DND-41 (cell line): ENCODE measurements at regions not wholly inside any gene's neighbourhood (a gene's known extent, or its start where the extent isn't known, plus 50 kb on each side); places are given as distances from the start of the nearest gene placed in this dataset.

Source experiments
- ATAC-seq: fragments of 200-7000 bp; cut with Tn5 transposase; 3 replicates; pipeline ENCODE4 v1.9.1; 2021; ENCODE audit warnings: low read depth; ENCODE audit not compliant: insufficient read depth
- DNase-seq: peaks from one replicate; pipeline ENCODE4 v3.0.0-alpha.2; 2020
- H2AFZ ChIP-seq: 2 replicates; pipeline ENCODE4 v1.6.0; 2012; ENCODE audit warnings: low read depth, low read length
- H3K27ac ChIP-seq: 2 replicates; pipeline ENCODE4 v1.5.1; 2012; ENCODE audit warnings: low read length, inconsistent platforms
- H3K27me3 ChIP-seq: fragments of 200-600 bp; sonication (generic); 2 replicates; pipeline ENCODE4 v1.6.0; 2012; ENCODE audit warnings: low read length, mild to moderate bottlenecking, inconsistent platforms; ENCODE audit not compliant: insufficient read depth, poor library complexity
- H3K36me3 ChIP-seq: 2 replicates; pipeline ENCODE4 v1.5.1; 2012; ENCODE audit warnings: low read length, inconsistent platforms; ENCODE audit not compliant: insufficient read depth
- H3K4me1 ChIP-seq: 2 replicates; pipeline ENCODE4 v1.5.1; 2012; ENCODE audit warnings: mild to moderate bottlenecking, low read length; ENCODE audit not compliant: insufficient read depth
- H3K4me2 ChIP-seq: 2 replicates; pipeline ENCODE4 v1.6.0; 2012; ENCODE audit warnings: mild to moderate bottlenecking, moderate library complexity, low read length, inconsistent platforms; ENCODE audit not compliant: insufficient read depth
- H3K4me3 ChIP-seq, 2 experiments: fragments of 200-600 bp in 1 of 2; shearing (Covaris generic) in 1 of 2; 2 replicates each; pipeline ENCODE4 v1.5.1; 2012 to 2016; ENCODE audit warnings: inconsistent platforms in 2 of 2, low read length in 2 of 2, mild to moderate bottlenecking in 2 of 2, low read depth in 1 of 2, moderate library complexity in 1 of 2
- H3K79me2 ChIP-seq: 2 replicates; pipeline ENCODE4 v1.6.0; 2012; ENCODE audit warnings: low read length, inconsistent platforms; ENCODE audit not compliant: insufficient read depth
- H3K9ac ChIP-seq: 2 replicates; pipeline ENCODE4 v1.6.0; 2012; ENCODE audit warnings: low read depth, mild to moderate bottlenecking, inconsistent platforms, low read length, moderate library complexity
- H3K9me3 ChIP-seq: 2 replicates; pipeline ENCODE4 v1.5.1; 2012; ENCODE audit warnings: low read length, moderate library complexity, mild to moderate bottlenecking, inconsistent platforms; ENCODE audit not compliant: insufficient read depth, severe bottlenecking
- H4K20me1 ChIP-seq: 2 replicates; pipeline ENCODE4 v1.6.0; 2012; ENCODE audit warnings: low read length; ENCODE audit not compliant: insufficient read depth
- CTCF ChIP-seq: IDR thresholded peaks from 2 replicates; pipeline ENCODE4 v1.5.1; 2012; ENCODE audit warnings: borderline replicate concordance, low read length, moderate library complexity, mild to moderate bottlenecking; ENCODE audit not compliant: poor library complexity, severe bottlenecking; ENCODE audit errors: extremely low read depth
- EZH2 ChIP-seq: IDR thresholded peaks from 3 replicates; pipeline ENCODE4 v1.6.1; 2012; ENCODE audit warnings: borderline replicate concordance, low read depth, mild to moderate bottlenecking, moderate library complexity, low read length, inconsistent platforms; ENCODE audit not compliant: severe bottlenecking

GRCh38 chr3:31265646-31266428, 266.9 kb upstream of the STT3B start:
- TF ChIP-seq CTCF (no peak), EZH2 (no peak)
- Histone ChIP-seq H3K9ac (no peak overlapping the region), H3K27ac (no peak overlapping the region), H3K27me3 (no peaks in the 10 kb centered on the region), H3K9me3 (peaks cover 2% of the 10 kb centered on the region), H3K79me2 (no peaks in the 10 kb centered on the region), H4K20me1 (no peaks in the 10 kb centered on the region), H2AFZ (no peak overlapping the region), H3K36me3 (no peaks in the 10 kb centered on the region), H3K4me1 (peaks cover 19% of the 10 kb centered on the region), H3K4me2 (no peak overlapping the region), H3K4me3 (no peak overlapping the region)
- DNase-seq (no peak), ATAC-seq (no peak)

DNA sequence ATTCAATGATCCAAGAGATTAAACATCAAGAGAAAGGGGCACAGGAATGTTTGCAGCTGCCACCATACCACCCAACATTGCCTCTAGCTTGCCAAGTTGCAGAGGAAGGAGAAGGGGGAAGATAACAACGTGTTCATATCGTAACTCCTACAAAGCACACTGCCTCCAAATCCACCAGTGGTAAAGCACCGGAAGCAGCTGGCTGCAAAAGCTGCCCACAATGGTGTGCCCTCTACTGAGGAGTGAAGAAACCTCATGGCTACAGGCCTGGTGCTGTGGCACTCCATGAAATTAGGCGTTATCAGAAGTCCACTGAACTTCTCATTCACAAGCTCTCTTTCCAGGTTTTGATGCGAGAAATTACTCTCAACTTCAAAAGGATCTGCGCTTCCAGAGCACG, 263.9 kb upstream of the STT3B start:
- peak overlapping the region; percentile 7; the same call in 1 of the 2 replicates for H2AFZ ChIP-seq
- peak overlapping the region; percentile 65 for H3K27ac ChIP-seq
- H3K4me2 ChIP-seq = no peak overlapping the region
- peaks cover 19% of the 10 kb centered on the region for H3K4me1 ChIP-seq
- H3K9ac ChIP-seq = no peak overlapping the region
- no peaks in the 10 kb centered on the region for H3K27me3 ChIP-seq
- ATAC-seq (peak; percentile 91), DNase-seq (peak; percentile 75)
- no peaks in the 10 kb centered on the region for H4K20me1 ChIP-seq
- no peaks in the 10 kb centered on the region for H3K79me2 ChIP-seq
- H3K36me3 ChIP-seq = no peaks in the 10 kb centered on the region
- H3K4me3 ChIP-seq = no peak overlapping the region
- no peak for TF ChIP-seq EZH2
- peak; percentile 46 for TF ChIP-seq CTCF
- H3K9me3 ChIP-seq = no peaks in the 10 kb centered on the region

DNA sequence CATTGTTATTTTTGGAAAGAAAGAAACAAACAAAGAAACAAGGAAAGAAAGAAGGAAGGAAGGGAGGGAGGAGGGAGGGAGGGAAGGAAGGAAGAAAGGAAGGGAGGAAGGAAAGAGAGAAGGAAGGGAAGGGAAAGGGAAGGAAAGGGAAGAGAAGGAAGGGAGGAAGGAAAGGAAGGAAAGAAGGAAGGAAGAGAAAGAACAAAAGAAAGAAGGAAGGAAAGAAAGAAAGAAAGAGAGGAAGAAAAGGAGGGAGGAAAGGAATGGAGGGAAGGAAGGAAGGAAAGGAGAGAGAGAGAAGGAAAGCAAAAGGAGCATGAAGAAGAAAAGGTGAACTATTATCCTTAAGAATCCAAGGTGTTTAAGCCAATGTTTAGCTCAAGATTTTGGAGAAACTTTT, 262.7 kb upstream of the STT3B start:
- Histone ChIP-seq H3K9me3 (no peaks in the 10 kb centered on the region), H3K27me3 (no peaks in the 10 kb centered on the region), H3K4me2 (no peak overlapping the region), H3K79me2 (no peaks in the 10 kb centered on the region), H3K4me1 (peaks cover 19% of the 10 kb centered on the region), H2AFZ (no peak overlapping the region), H3K9ac (no peak overlapping the region), H3K36me3 (no peaks in the 10 kb centered on the region), H3K4me3 (no peak overlapping the region), H3K27ac (no peak overlapping the region), H4K20me1 (no peaks in the 10 kb centered on the region)
- TF ChIP-seq CTCF (no peak), EZH2 (no peak)
- ATAC-seq (no peak), DNase-seq (no peak)
